ENCODE measurements at regions not wholly inside any gene's neighbourhood (a gene's known extent, or its start where the extent isn't known, plus 50 kb on each side); places are given as distances from the start of the nearest gene placed in this dataset.

DNA sequence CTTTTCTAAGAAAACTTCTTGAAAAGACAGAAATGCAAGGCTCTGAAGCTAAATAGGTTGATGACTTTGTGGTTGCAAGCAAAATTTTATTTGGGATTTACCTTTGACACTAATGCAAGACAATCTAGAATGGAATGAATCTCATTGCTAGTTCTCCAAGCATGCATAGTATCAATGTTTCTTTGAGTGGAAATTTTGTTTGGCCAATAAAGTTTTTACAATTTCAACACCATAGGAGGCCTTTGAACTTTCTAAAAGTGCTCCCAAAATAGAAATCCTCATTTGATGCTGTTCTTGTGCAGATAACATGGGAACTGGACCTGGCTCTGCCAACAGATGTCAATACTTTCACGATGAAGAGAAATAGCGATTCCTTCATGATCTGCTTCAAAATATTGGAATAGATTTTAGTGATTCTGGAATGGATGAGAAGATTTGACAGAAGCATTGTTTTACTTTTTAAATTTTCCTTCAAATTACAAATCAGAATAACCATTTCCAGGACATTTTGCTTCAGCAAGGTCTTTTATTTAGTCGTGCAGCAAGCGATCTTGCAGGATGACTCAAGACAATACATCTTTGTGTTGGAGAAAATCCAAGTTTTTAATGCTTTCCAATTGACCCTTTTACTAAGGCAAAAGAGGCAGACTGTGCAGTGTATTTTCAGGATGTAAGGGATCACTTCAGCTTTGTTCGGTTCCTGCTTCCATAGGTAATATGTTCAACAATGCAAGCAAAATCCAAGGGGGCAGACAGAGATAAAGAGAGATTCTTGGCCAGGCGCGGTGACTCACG is 51.7 kb upstream of the OTUD4 start:
- TF ChIP-seq, protein P1, sequence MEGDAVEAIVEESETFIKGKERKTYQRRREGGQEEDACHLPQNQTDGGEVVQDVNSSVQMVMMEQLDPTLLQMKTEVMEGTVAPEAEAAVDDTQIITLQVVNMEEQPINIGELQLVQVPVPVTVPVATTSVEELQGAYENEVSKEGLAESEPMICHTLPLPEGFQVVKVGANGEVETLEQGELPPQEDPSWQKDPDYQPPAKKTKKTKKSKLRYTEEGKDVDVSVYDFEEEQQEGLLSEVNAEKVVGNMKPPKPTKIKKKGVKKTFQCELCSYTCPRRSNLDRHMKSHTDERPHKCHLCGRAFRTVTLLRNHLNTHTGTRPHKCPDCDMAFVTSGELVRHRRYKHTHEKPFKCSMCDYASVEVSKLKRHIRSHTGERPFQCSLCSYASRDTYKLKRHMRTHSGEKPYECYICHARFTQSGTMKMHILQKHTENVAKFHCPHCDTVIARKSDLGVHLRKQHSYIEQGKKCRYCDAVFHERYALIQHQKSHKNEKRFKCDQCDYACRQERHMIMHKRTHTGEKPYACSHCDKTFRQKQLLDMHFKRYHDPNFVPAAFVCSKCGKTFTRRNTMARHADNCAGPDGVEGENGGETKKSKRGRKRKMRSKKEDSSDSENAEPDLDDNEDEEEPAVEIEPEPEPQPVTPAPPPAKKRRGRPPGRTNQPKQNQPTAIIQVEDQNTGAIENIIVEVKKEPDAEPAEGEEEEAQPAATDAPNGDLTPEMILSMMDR (IDR thresholded peaks at IDR 0.05; ENCODE audit: extremely low read depth, insufficient read depth, missing control alignments) = no peak
- in situ Hi-C loops (cut with MboI; ENCODE audit: low pct_unique_long_range_greater_than_20kb, low sequenced_read_pairs, unreplicated experiment) = loop anchor here (25.0 kb wide), 1 partner anchor 330 kb away; no protein-coding TSS in a partner anchor
- no peak for DNase-seq (ENCODE audit: low spot score)

DNA sequence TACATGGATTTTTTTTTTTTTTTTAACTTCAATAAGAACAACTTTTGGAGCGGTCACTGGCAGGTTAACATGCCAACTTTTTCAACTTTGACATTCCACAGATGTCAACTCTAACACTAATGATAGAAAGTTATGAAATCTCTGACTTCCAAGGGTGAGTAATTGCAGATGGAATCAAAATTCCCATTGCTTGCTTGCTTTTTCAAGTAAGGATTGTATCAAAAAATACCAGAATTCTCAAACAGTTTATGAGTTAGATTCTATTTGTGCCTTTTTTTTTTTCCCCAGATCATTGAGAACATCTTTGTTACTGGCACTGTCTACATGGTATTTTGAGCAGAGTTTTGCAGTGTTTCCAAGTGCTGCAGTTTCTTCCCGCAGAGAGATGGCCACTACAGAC is 50.3 kb upstream of the OTUD4 start:
- DNase-seq (ENCODE audit: low spot score) = no peak
- TF ChIP-seq, protein P1 (IDR thresholded peaks at IDR 0.05; ENCODE audit: extremely low read depth, insufficient read depth, missing control alignments) = no peak
- in situ Hi-C loops (cut with MboI; ENCODE audit: low pct_unique_long_range_greater_than_20kb, low sequenced_read_pairs, unreplicated experiment) = loop anchor here (25.0 kb wide), 1 partner anchor 332 kb away; no protein-coding TSS in a partner anchor
